MCF 10A (cell line): ENCODE measurements at regions not wholly inside any gene's neighbourhood (a gene's known extent, or its start where the extent isn't known, plus 50 kb on each side); places are given as distances from the start of the nearest gene placed in this dataset.

Source experiments
- BruUV-seq: library from RNA; stranded (reverse); fragments of 400-500 nt; replicated peaks from 2 replicates; lab custom pipeline; 2021; lab: Mats Ljungman, UMichigan
- CTCF ChIA-PET: fragments of 300-600 bp; sonication (Branson Sonifier 250); formaldehyde crosslinking; extraction: SDS; loops from one replicate; lab custom pipeline; 2021; ENCODE audit warnings: antibody characterized with exemption, inconsistent platforms; lab: Yijun Ruan, JAX
- POLR2A ChIA-PET: fragments of 300-600, 350-650 bp; sonication (Branson Sonifier 250); formaldehyde crosslinking; extraction: SDS; loops from one replicate; lab custom pipeline; 2020; ENCODE audit warnings: antibody characterized with exemption, inconsistent platforms; lab: Yijun Ruan, JAX
- DNase-seq: peaks from one replicate; pipeline ENCODE4 v3.0.0-alpha.2; 2018; ENCODE audit not compliant: unreplicated experiment
- H3K27ac Mint-ChIP-seq: one replicate; pipeline ENCODE4 v1.8.0; 2022; ENCODE audit warnings: mild to moderate bottlenecking, low read depth, mixed read lengths; ENCODE audit not compliant: unreplicated experiment
- H3K27me3 Mint-ChIP-seq: one replicate; pipeline ENCODE4 v1.8.0; 2022; ENCODE audit warnings: mixed read lengths; ENCODE audit not compliant: insufficient read depth, unreplicated experiment
- H3K36me3 Mint-ChIP-seq: one replicate; pipeline ENCODE4 v1.8.0; 2022; ENCODE audit warnings: mild to moderate bottlenecking, moderate library complexity, mixed read lengths; ENCODE audit not compliant: insufficient read depth, unreplicated experiment
- H3K4me1 Mint-ChIP-seq: one replicate; pipeline ENCODE4 v1.8.0; 2022; ENCODE audit warnings: mixed read lengths; ENCODE audit not compliant: insufficient read depth, unreplicated experiment
- H3K4me3 Mint-ChIP-seq: one replicate; pipeline ENCODE4 v1.8.0; 2022; ENCODE audit warnings: mild to moderate bottlenecking, moderate library complexity, mixed read lengths; ENCODE audit not compliant: unreplicated experiment
- H3K9me3 Mint-ChIP-seq: one replicate; pipeline ENCODE4 v1.8.0; 2022; ENCODE audit warnings: mixed read lengths; ENCODE audit not compliant: unreplicated experiment
- intact Hi-C: fragments of 100-400 bp; cut with micrococcal nuclease; formaldehyde crosslinking; loops from 2 replicates; pipeline ENCODE4 v1.14.1; 2022
- TF ChIP-seq, protein P1 (sequence below): fragments of 200-600 bp; IDR thresholded peaks from one replicate; pipeline ENCODE4 v1.8.0; 2022; ENCODE audit warnings: antibody characterized with exemption, mild to moderate bottlenecking; ENCODE audit not compliant: unreplicated experiment

DNA sequence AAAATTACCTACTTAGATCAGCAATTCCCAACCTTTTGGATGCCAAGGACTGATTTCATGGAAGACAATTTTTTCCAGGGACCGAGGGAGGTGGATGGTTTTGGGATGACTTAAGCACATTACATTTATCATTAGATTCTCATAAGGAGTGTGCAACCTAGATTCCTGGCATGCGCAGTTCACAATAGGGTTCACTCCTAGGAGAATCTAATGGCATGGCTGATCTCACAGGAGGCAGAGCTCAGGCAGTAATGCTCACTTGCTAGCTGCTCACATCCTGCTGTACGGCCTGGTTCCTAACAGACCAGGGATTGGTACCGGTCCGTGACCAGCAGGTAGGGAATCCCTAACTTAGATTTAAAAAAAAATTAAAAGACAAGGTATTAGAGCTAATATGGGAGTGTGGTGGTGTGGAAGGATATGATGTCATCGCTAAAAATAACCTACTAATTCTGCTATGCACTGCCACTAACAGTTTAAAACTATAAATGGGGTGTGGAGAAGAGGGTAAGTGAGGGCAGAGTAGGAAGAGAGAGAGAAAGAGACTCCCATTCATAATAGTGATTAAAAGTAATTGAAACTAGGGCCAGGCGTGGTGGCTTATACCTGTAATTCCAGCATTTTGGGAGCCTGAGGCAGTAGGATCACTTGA, 282.7 kb downstream of the BAMBI start:
- DNase-seq: no peak
- ChIA-PET POLR2A (no interaction called here), CTCF (interaction anchor here (0.5 kb wide), 1 partner anchor 1519 kb away, joined by 3 read pairs; no protein-coding TSS in a partner anchor)
- Mint-ChIP-seq H3K36me3 (no peaks in the 10 kb centered on the region), H3K9me3 (no peaks in the 10 kb centered on the region), H3K4me1 (no peaks in the 10 kb centered on the region), H3K27ac (no peak overlapping the region), H3K4me3 (no peak overlapping the region), H3K27me3 (no peaks in the 10 kb centered on the region)
- BruUV-seq: no TSS peak
- intact Hi-C loops: no loop called here
- TF ChIP-seq, protein P1, sequence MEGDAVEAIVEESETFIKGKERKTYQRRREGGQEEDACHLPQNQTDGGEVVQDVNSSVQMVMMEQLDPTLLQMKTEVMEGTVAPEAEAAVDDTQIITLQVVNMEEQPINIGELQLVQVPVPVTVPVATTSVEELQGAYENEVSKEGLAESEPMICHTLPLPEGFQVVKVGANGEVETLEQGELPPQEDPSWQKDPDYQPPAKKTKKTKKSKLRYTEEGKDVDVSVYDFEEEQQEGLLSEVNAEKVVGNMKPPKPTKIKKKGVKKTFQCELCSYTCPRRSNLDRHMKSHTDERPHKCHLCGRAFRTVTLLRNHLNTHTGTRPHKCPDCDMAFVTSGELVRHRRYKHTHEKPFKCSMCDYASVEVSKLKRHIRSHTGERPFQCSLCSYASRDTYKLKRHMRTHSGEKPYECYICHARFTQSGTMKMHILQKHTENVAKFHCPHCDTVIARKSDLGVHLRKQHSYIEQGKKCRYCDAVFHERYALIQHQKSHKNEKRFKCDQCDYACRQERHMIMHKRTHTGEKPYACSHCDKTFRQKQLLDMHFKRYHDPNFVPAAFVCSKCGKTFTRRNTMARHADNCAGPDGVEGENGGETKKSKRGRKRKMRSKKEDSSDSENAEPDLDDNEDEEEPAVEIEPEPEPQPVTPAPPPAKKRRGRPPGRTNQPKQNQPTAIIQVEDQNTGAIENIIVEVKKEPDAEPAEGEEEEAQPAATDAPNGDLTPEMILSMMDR: no peak

DNA sequence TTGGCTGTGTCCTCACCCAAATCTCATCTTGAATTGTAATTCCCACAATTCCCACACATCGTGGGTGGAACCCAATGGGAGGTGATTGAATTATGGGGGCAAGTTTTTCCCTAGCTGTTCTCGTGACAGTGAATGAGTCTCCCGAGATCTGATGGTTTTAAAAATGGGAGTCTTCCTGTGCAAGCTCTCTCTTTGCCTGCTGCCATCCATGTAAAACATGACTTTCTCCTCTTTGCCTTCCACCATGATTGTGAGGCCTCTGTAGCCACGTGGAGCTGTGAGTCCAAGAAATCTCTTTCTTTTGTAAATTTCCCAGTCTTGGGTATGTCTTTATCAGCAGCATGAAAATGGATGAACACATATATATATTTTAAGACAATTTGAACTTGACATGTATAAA, 285.4 kb downstream of the BAMBI start:
- H3K36me3 Mint-ChIP-seq: no peaks in the 10 kb centered on the region
- no peak for DNase-seq
- H3K9me3 Mint-ChIP-seq: no peaks in the 10 kb centered on the region
- no peak overlapping the region for H3K27ac Mint-ChIP-seq
- ChIA-PET POLR2A (no interaction called here), CTCF (no interaction called here)
- no peaks in the 10 kb centered on the region for H3K4me1 Mint-ChIP-seq
- intact Hi-C loops: no loop called here
- no TSS peak for BruUV-seq
- TF ChIP-seq, protein P1: no peak
- H3K4me3 Mint-ChIP-seq: no peak overlapping the region
- H3K27me3 Mint-ChIP-seq: no peaks in the 10 kb centered on the region

DNA sequence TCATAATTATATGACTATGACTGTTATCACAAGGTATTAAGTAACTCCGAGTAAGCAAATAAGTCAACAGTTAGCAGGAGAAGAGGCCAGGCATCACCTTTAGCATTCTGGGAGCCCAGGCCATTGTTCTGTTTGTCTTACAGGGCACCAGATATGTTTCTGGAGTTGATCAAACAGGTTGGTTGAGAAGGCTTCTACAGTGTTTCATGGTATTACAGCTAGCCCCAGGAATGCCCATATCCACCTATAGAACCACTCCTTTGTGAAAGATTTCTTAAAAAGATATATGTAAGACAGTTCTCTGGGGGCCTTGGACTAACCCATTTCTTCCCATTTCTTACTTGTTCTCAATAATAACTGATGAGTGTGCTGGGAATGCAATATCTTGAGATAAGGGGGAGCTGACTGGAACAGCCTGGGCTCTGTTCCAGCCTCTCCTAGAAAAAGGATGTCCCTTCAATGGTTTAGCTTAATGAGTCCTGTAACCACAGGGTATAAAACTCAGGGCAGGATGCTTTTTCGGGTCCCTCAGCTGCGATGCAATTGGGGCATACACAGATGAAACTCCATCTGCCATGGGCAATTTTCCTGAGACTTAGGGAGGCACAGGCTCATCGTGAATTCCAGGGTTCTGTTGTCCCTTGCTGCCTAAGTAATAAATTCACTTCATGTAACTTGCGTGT, 286.4 kb downstream of the BAMBI start:
- TF ChIP-seq, protein P1: no peak
- H3K27me3 Mint-ChIP-seq: no peaks in the 10 kb centered on the region
- H3K4me3 Mint-ChIP-seq: no peak overlapping the region
- POLR2A ChIA-PET: interaction anchor here (0.7 kb wide), 1 partner anchor 293 kb away, joined by 3 read pairs; no protein-coding TSS in a partner anchor
- CTCF ChIA-PET: interaction anchor here (0.6 kb wide), 1 partner anchor 143 kb away, joined by 3 read pairs; no protein-coding TSS in a partner anchor
- H3K27ac Mint-ChIP-seq: no peak overlapping the region
- no TSS peak for BruUV-seq
- intact Hi-C loops: no loop called here
- H3K9me3 Mint-ChIP-seq: no peaks in the 10 kb centered on the region
- DNase-seq: no peak
- H3K36me3 Mint-ChIP-seq: no peaks in the 10 kb centered on the region
- H3K4me1 Mint-ChIP-seq: no peaks in the 10 kb centered on the region

DNA sequence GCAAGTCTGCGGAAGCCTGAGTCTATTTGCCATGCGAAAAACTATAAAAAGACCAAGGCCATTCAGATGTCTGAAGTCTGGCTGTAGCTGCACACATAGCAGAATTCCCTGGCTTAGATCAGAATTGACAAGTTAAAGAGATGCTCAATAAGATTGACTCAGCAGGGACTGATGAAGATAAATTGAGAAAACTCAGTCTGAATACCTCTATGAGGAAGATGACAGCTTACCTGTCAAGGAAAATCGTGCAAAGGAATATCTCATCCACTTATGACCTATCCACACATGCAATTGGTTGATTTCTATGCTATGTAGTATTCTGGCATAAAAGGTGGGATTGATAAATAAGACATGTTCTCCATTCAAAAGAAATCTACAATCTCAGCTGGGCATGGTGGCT, 288.6 kb downstream of the BAMBI start:
- intact Hi-C loops: no loop called here
- Mint-ChIP-seq H3K4me1 (peaks cover 7% of the 10 kb centered on the region), H3K27me3 (no peaks in the 10 kb centered on the region), H3K27ac (no peak overlapping the region), H3K4me3 (no peak overlapping the region), H3K9me3 (no peaks in the 10 kb centered on the region), H3K36me3 (no peaks in the 10 kb centered on the region)
- BruUV-seq: no TSS peak
- TF ChIP-seq, protein P1: no peak
- ChIA-PET CTCF (interaction anchor here (0.6 kb wide), 1 partner anchor 255 kb away, joined by 3 read pairs; no protein-coding TSS in a partner anchor), POLR2A (no interaction called here)
- no peak for DNase-seq
